H1 (cell line): ENCODE measurements at regions not wholly inside any gene's neighbourhood (a gene's known extent, or its start where the extent isn't known, plus 50 kb on each side); places are given as distances from the start of the nearest gene placed in this dataset.

ENCODE experiments used
- GTF2F1 ChIP-seq: IDR thresholded peaks from 2 replicates; pipeline ENCODE4 v1.6.1; 2012; ENCODE audit warnings: low read depth, low read length, improper control_type of control experiment, borderline replicate concordance
- JUN ChIP-seq: IDR thresholded peaks from 2 replicates; pipeline ENCODE4 v1.6.1; 2011; ENCODE audit warnings: low read depth, mild to moderate bottlenecking, improper control_type of control experiment, low read length
- JUND ChIP-seq: IDR thresholded peaks from 2 replicates; pipeline ENCODE4 v1.6.1; 2011; ENCODE audit warnings: mild to moderate bottlenecking, improper control_type of control experiment, low read length
- NANOG ChIP-seq: IDR thresholded peaks from 2 replicates; pipeline ENCODE4 v1.6.1; 2011; ENCODE audit warnings: low read length, low read depth, mild to moderate bottlenecking, inconsistent platforms; ENCODE audit not compliant: insufficient read depth, poor library complexity, severe bottlenecking
- RBBP5 ChIP-seq: IDR thresholded peaks from 2 replicates; pipeline ENCODE4 v1.7.1; 2012; ENCODE audit warnings: low read depth, mild to moderate bottlenecking, inconsistent platforms, low read length, moderate library complexity, borderline replicate concordance
- TF ChIP-seq, protein P1 (sequence below): IDR thresholded peaks from 2 replicates; pipeline ENCODE4 v1.6.1; 2011; ENCODE audit warnings: low read length, improper control_type of control experiment

- TF ChIP-seq GTF2F1 (no peak), NANOG (no peak), JUND (no peak), RBBP5 (no peak), JUN (no peak)
- TF ChIP-seq, protein P1, sequence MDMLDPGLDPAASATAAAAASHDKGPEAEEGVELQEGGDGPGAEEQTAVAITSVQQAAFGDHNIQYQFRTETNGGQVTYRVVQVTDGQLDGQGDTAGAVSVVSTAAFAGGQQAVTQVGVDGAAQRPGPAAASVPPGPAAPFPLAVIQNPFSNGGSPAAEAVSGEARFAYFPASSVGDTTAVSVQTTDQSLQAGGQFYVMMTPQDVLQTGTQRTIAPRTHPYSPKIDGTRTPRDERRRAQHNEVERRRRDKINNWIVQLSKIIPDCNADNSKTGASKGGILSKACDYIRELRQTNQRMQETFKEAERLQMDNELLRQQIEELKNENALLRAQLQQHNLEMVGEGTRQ = no peak
- TF ChIP-seq, all 59 proteins: peak for 0
These were observed 87.6 kb upstream of the EGLN3 start (continued) for GRCh38 chr14:34038358-34039057.
